SK-N-SH (cell line): ENCODE measurements at regions not wholly inside any gene's neighbourhood (a gene's known extent, or its start where the extent isn't known, plus 50 kb on each side); places are given as distances from the start of the nearest gene placed in this dataset.

Source experiments
- CTCF ChIA-PET: fragments of 300-600, 350-600 bp; formaldehyde crosslinking; extraction: SDS; loops from one replicate; lab custom pipeline; 2021; lab: Yijun Ruan, JAX
- POLR2A ChIA-PET: fragments of 350-600 bp; sonication (Branson Sonifier 250); formaldehyde crosslinking; extraction: SDS; loops from one replicate; lab custom pipeline; 2020; ENCODE audit warnings: antibody characterized with exemption, inconsistent platforms; lab: Yijun Ruan, JAX
- DNase-seq: peaks from one replicate; pipeline ENCODE4 v3.0.0; 2012
- H2AFZ ChIP-seq: fragments of 200-600 bp; sonication (generic); 2 replicates; pipeline ENCODE4 v1.8.1; 2016; ENCODE audit warnings: antibody characterized with exemption, mild to moderate bottlenecking, low read depth
- H3F3A ChIP-seq: fragments of 200-600 bp; sonication (generic); replicated peaks from 2 replicates; pipeline ENCODE3; 2016; ENCODE audit warnings: antibody characterized with exemption, mild to moderate bottlenecking; ENCODE audit not compliant: insufficient read depth
- H3K27ac ChIP-seq, 2 experiments: fragments of 200-500 bp in 1 of 2; fragments of 200-600 bp in 1 of 2; sonication (Bioruptor generic) in 1 of 2; sonication (generic), shearing (Covaris generic) in 1 of 2; 2 replicates each; pipeline versions ENCODE4 v1.5.1 to v1.6.1; 2014 to 2016; ENCODE audit warnings: low read depth in 2 of 2, inconsistent platforms in 1 of 2, low read length in 1 of 2, mild to moderate bottlenecking in 1 of 2, mixed read lengths in 1 of 2
- H3K27me3 ChIP-seq: fragments of 200-600 bp; sonication (generic), shearing (Covaris generic); 2 replicates; pipeline ENCODE4 v1.6.1; 2016; ENCODE audit warnings: mixed run types; ENCODE audit not compliant: insufficient read depth
- H3K36me3 ChIP-seq, 2 experiments: fragments of 200-500 bp in 1 of 2; fragments of 200-600 bp in 1 of 2; sonication (Bioruptor generic) in 1 of 2; sonication (generic) in 1 of 2; replicated peaks in 1 of 2; 2 replicates each; pipeline versions ENCODE3 to v1.5.1; 2014 to 2016; ENCODE audit warnings: low read length in 1 of 2, mild to moderate bottlenecking in 1 of 2; ENCODE audit not compliant: insufficient read depth in 2 of 2, control insufficient read depth in 1 of 2
- H3K4me1 ChIP-seq, 2 experiments: fragments of 200-500 bp in 1 of 2; fragments of 200-600 bp in 1 of 2; sonication (Bioruptor generic) in 1 of 2; sonication (generic), shearing (Covaris generic) in 1 of 2; 2 replicates each; pipeline versions ENCODE4 v1.5.1 to v1.6.1; 2014 to 2016; ENCODE audit warnings: low read depth in 1 of 2, low read length in 1 of 2, mixed run types in 1 of 2; ENCODE audit not compliant: insufficient read depth in 2 of 2, control insufficient read depth in 1 of 2
- H3K4me2 ChIP-seq: fragments of 200-600 bp; sonication (generic), shearing (Covaris generic); 2 replicates; pipeline ENCODE4 v1.6.1; 2017; ENCODE audit warnings: mixed run types
- H3K4me3 ChIP-seq, 2 experiments: fragments of 200-500 bp in 1 of 2; fragments of 200-600 bp in 1 of 2; sonication (Bioruptor generic) in 1 of 2; sonication (generic), shearing (Covaris generic) in 1 of 2; 2 replicates each; pipeline versions ENCODE4 v1.5.1 to v1.8.1; 2014 to 2016; ENCODE audit warnings: low read depth in 2 of 2, inconsistent platforms in 1 of 2, low read length in 1 of 2, mild to moderate bottlenecking in 1 of 2, mixed read lengths in 1 of 2, moderate library complexity in 1 of 2
- H3K79me2 ChIP-seq: fragments of 200-600 bp; sonication (generic); 2 replicates; pipeline ENCODE4 v1.8.1; 2017; ENCODE audit warnings: mild to moderate bottlenecking; ENCODE audit not compliant: insufficient read depth
- H3K9ac ChIP-seq: fragments of 200-600 bp; sonication (generic); 2 replicates; pipeline ENCODE4 v1.6.1; 2017; ENCODE audit warnings: mixed run types
- H3K9me2 ChIP-seq: fragments of 200-600 bp; sonication (generic); 2 replicates; pipeline ENCODE4 v1.6.1; 2017; ENCODE audit warnings: mixed run types
- H3K9me3 ChIP-seq: fragments of 200-600 bp; sonication (generic); 2 replicates; pipeline ENCODE4 v1.6.1; 2017; ENCODE audit warnings: mixed run types, mild to moderate bottlenecking, moderate library complexity
- H4K20me1 ChIP-seq: fragments of 200-600 bp; sonication (generic); 2 replicates; pipeline ENCODE4 v1.6.1; 2017; ENCODE audit warnings: mild to moderate bottlenecking, mixed run types; ENCODE audit not compliant: insufficient read depth
- CTCF ChIP-seq: fragments of 200-600 bp; sonication (generic); IDR thresholded peaks from 2 replicates; pipeline ENCODE4 v1.6.1; 2017; ENCODE audit warnings: antibody characterized with exemption, mild to moderate bottlenecking, moderate library complexity
- FOSL2 ChIP-seq: IDR thresholded peaks from 2 replicates; pipeline ENCODE4 v1.4.0; 2012; ENCODE audit warnings: low read depth, mild to moderate bottlenecking, moderate library complexity, borderline replicate concordance
- FOXJ3 ChIP-seq: sonication (generic); formaldehyde crosslinking; IDR thresholded peaks from 2 replicates; pipeline ENCODE4 v1.5.1; 2020; ENCODE audit warnings: mild to moderate bottlenecking, missing genetic modification reagents
- FOXM1 ChIP-seq: IDR thresholded peaks from 2 replicates; pipeline ENCODE4 v1.4.0; 2012; ENCODE audit warnings: low read depth, mild to moderate bottlenecking
- GATA2 ChIP-seq: sonication (generic); formaldehyde crosslinking; IDR thresholded peaks from 2 replicates; pipeline ENCODE4 v1.5.0; 2020; ENCODE audit warnings: mild to moderate bottlenecking, missing genetic modification reagents
- JUND ChIP-seq: IDR thresholded peaks from 2 replicates; pipeline ENCODE4 v1.4.0; 2012
- POLR2AphosphoS5 ChIP-seq: IDR thresholded peaks from 2 replicates; pipeline ENCODE4 v1.6.1; 2012; ENCODE audit warnings: low read depth, low read length
- RCOR1 ChIP-seq: fragments of 150-350 bp; IDR thresholded peaks from 2 replicates; pipeline ENCODE4 v1.6.1; 2017; ENCODE audit warnings: antibody characterized with exemption, low read length
- RXRA ChIP-seq: IDR thresholded peaks from 2 replicates; pipeline ENCODE4 v1.4.0; 2012; ENCODE audit warnings: low read depth, mild to moderate bottlenecking, borderline replicate concordance
- SMC3 ChIP-seq: IDR thresholded peaks from 2 replicates; pipeline ENCODE4 v1.6.1; 2012; ENCODE audit warnings: low read depth, low read length, improper control_type of control experiment
- TAF1 ChIP-seq: IDR thresholded peaks from 2 replicates; pipeline ENCODE4 v1.6.1; 2012; ENCODE audit warnings: low read depth, mild to moderate bottlenecking, low read length, moderate library complexity, borderline replicate concordance
- TEAD4 ChIP-seq: IDR thresholded peaks from 2 replicates; pipeline ENCODE4 v1.4.0; 2012; ENCODE audit warnings: mild to moderate bottlenecking, borderline replicate concordance; ENCODE audit not compliant: insufficient read depth
- YY1 ChIP-seq: IDR thresholded peaks from 2 replicates; pipeline ENCODE4 v1.4.0; 2012; ENCODE audit warnings: low read depth, mild to moderate bottlenecking
- whole genome bisulfite sequencing: methylation state at CpG from one replicate; pipeline ENCODE4 v1.1.6; 2017; ENCODE audit warnings: low lambda C conversion rate; 5-methylcytosine and 5-hydroxymethylcytosine counted together

- CTCF ChIA-PET: no interaction called here
- WGBS: 4% methylated on average over 1 of the region's 1 CpG
- DNase-seq: no peak
- POLR2A ChIA-PET: no interaction called here
- no peak overlapping the region for H3K9ac ChIP-seq
- no peaks in the 10 kb centered on the region for H3K36me3 ChIP-seq
- H3K4me3 ChIP-seq: no peak overlapping the region
- no peak overlapping the region for H2AFZ ChIP-seq
- no peaks in the 10 kb centered on the region; the same call in 1 of the 2 replicates for H3K9me3 ChIP-seq
- H3K27me3 ChIP-seq: no peaks in the 10 kb centered on the region
- no peak overlapping the region for H3K4me2 ChIP-seq
- no peak overlapping the region for H3K27ac ChIP-seq
- H3K4me1 ChIP-seq: no peaks in the 10 kb centered on the region
- TF ChIP-seq CTCF: no peak
- H3K9me2 ChIP-seq: no peaks in the 10 kb centered on the region
- no peaks in the 10 kb centered on the region for H4K20me1 ChIP-seq
- H3K79me2 ChIP-seq: no peaks in the 10 kb centered on the region
- no peaks in the 10 kb centered on the region for H3F3A ChIP-seq
Measured at GRCh38 chr2:81976998-81977397, 1672.4 kb upstream of the LRRTM1 start.

GRCh38 chr2:81974216-81974615, 1669.7 kb upstream of the LRRTM1 start:
- TF ChIP-seq RXRA (no peak), FOSL2 (no peak), TEAD4 (no peak), GATA2 (CRISPR knock-in tag) (no peak), FOXJ3 (CRISPR knock-in tag) (no peak), FOXM1 (no peak), JUND (no peak)
- Histone ChIP-seq H2AFZ (no peak overlapping the region), H3K79me2 (no peaks in the 10 kb centered on the region), H3K4me1 (no peaks in the 10 kb centered on the region), H3K9me3 (no peaks in the 10 kb centered on the region; the same call in 1 of the 2 replicates), H4K20me1 (no peaks in the 10 kb centered on the region), H3K4me3 (no peak overlapping the region), H3K27ac (no peak overlapping the region), H3K27me3 (no peaks in the 10 kb centered on the region), H3K9ac (no peak overlapping the region), H3F3A (no peaks in the 10 kb centered on the region), H3K4me2 (no peak overlapping the region), H3K36me3 (no peaks in the 10 kb centered on the region), H3K9me2 (no peaks in the 10 kb centered on the region)
- CTCF ChIA-PET: no interaction called here
- POLR2A ChIA-PET: no interaction called here
- WGBS: 3% methylated on average over 1 of the region's 1 CpG
- no peak for DNase-seq

- POLR2A ChIA-PET: no interaction called here
- CTCF ChIA-PET: no interaction called here
- H3K4me1 ChIP-seq: no peaks in the 10 kb centered on the region
- no peaks in the 10 kb centered on the region for H3F3A ChIP-seq
- H3K4me3 ChIP-seq: no peak overlapping the region
- H3K79me2 ChIP-seq: no peaks in the 10 kb centered on the region
- no peak for TF ChIP-seq YY1
- no peak for TF ChIP-seq POLR2AphosphoS5
- no peak for TF ChIP-seq TAF1
- no peak for TF ChIP-seq RCOR1
- no peak for TF ChIP-seq GATA2 (CRISPR knock-in tag)
- TF ChIP-seq FOXJ3 (CRISPR knock-in tag): no peak
- no peak for TF ChIP-seq SMC3
- H3K27ac ChIP-seq: no peak overlapping the region
- H3K9me3 ChIP-seq: no peaks in the 10 kb centered on the region
- H3K4me2 ChIP-seq: no peak overlapping the region
- H2AFZ ChIP-seq: no peak overlapping the region
- no peaks in the 10 kb centered on the region for H3K36me3 ChIP-seq
- H3K9ac ChIP-seq: no peak overlapping the region
- H3K27me3 ChIP-seq: no peaks in the 10 kb centered on the region
- no peaks in the 10 kb centered on the region for H4K20me1 ChIP-seq
- no peaks in the 10 kb centered on the region for H3K9me2 ChIP-seq
- 0% methylated on average over 1 of the region's 1 CpG for WGBS
- no peak for DNase-seq
Measured at GRCh38 chr2:81942876-81943275, 1638.3 kb upstream of the LRRTM1 start.
